ENCODE measurements at regions not wholly inside any gene's neighbourhood (a gene's known extent, or its start where the extent isn't known, plus 50 kb on each side); places are given as distances from the start of the nearest gene placed in this dataset.

- peak in 39 of 56 donors; percentile 8 to 85 (median 43) for DNase-seq
Measured at GRCh38 chr6:26304797-26305640, 60.0 kb upstream of the BTN3A2 start.

DNA sequence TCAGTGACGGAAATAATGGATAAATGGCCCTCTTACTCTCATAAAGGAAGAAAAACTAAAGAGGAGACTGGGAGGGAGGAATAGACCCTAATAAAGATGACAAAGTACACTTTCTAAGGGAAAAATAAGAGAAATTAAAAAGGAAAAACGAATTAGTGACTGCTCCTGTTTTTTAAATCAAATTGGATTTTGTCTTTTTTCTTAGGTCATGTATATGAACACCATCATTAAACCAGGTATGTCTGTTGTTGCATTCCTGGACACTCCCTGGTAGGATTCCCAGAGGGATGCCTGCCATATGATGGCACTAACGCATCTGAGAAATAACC, 59.4 kb upstream of the BTN3A2 start:
- no peak for DNase-seq

DNA sequence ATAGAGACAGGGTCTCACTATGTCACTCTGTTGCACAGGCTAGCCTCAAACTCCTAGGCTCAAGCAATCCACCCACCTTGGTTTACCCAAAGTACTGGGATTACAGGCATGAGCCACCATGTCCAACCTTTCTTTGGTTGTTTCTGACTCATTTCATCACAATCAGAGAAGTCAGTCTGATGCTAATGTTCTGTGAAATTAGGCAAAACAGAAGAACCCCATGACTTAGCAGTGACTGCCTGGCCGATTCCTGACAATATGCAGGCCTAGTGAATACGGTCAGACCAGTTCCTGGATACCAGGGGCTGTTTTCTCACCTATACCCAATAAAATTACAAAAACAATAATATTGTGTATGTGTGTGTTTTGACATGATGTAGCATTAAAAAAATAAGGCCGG, 58.8 kb upstream of the BTN3A2 start:
- DNase-seq = no peak

- no peak for DNase-seq
Measured at GRCh38 chr6:26307850-26308249, 57.1 kb upstream of the BTN3A2 start.

DNA sequence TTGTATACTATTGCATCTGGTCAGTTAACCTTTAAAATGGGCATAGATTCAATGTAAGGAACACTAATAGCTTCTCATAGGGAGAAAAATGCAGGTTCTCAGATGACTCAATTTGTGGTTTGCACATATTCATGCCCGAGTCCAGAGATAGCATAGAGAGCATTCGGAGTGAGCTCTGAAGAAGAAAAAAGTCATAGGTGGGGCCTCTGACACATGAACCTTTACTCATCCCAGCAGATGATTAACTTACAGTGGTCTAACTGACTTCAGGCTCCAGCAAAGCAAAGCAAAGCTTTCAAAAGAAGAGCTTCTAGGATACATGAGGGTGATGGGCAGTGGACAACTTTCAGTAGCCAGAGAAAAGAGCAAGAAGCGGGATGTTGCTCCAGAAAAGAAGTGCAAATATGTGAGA, 55.3 kb upstream of the BTN3A2 start:
- DNase-seq = no peak

- DNase-seq = peak in 23 of 56 donors; percentile 2 to 78 (median 19)
Measured at GRCh38 chr6:26311012-26311384, 54.0 kb upstream of the BTN3A2 start.

DNA sequence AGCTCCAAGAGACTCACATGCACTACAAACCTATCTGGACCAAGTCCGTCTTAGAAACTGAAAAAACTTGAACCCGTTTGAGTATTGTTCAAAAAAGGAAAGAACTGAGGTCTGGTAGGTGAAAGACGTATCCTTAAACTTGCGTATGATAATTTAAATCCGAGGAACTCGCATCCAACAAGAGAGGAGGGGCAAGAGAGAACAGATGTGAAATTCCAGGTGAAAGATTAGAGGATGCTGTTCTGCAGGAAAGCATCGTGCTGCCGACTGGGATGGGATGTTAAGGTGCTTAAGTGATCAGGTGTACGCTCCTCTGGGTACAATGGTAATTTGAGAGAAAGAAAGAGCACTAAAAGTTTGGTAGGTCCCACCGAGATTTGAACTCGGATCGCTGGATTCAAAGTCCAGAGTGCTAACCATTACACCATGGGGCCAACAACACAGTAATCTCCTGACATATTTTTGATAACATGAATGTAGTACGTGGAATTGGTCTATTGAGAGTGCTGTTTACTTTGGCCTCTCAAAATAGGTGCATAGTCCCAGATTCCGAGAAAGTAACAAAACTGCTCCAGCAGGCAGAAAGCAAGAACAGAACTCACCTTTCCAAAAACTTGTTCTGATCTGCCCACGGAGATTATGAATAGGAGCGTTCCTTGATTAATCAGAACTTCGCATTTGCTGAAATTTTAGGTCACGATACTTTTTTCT, 53.5 kb upstream of the BTN3A2 start:
- peak in 18 of 56 donors; percentile 8 to 72 (median 24) for DNase-seq

- DNase-seq = no peak
Measured at GRCh38 chr6:26312096-26312463, 52.9 kb upstream of the BTN3A2 start.

DNA sequence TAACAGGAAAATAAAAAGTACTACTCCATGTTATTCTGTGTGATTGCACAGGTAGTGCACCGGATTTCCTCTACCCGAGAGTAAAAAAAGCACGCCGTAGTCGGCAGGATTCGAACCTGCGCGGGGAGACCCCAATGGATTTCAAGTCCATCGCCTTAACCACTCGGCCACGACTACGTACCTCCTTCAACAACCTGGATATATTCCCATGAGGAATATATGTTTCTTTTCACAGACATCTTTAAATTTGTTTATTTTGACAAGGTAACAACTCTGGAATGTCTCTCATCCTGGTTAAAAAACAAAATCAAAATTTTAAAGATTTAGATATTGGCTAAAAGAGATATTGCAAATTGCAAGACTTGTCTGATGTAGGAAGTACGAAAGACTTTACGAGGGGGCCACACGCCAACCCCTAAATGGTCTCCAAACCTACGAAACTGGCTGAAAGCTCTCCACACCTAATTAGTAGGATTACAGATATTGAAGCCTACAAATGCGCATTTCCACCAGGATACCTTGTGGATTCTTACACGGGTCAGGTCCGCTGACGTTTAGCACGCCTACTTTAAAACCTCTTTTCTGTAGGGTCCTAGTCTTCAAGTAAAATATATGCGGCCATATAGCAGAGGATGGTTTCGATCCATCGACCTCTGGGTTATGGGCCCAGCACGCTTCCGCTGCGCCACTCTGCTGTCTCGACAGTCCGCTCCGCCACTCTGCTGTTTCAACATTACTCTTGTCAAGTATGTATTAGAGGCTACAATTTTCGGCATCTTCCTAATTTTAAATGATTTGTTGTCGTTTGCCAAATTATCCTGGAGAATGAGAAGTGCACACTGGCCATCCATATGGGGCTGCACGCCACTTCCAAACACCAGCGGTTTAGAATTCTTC, 52.2 kb upstream of the BTN3A2 start:
- peak in 53 of 56 donors; percentile 12 to 92 (median 62) for DNase-seq
